ENCODE measurements at regions not wholly inside any gene's neighbourhood (a gene's known extent, or its start where the extent isn't known, plus 50 kb on each side); places are given as distances from the start of the nearest gene placed in this dataset.

DNA sequence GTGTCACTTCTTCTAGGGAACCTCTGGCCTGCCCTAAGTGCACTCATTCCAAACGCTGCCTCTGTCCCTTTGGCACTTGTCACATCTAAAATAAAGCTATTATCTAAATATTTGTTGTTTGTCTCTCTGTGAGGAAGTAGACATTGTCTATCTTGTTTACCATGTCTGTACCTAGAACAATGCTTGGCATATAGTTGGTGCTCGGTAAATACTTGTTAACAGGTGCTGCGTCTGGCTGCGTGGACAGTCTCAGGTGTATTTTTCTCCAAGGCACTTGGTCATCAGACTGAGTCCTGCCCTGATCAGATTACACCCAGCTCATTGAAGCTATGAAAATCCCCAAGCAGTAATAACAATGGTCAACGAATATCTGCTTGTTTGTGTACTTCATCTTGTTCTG, 174.9 kb upstream of the SMIM23 start:
- no peaks in the 10 kb centered on the region for H3K36me3 ChIP-seq
- TF ChIP-seq, protein P1, sequence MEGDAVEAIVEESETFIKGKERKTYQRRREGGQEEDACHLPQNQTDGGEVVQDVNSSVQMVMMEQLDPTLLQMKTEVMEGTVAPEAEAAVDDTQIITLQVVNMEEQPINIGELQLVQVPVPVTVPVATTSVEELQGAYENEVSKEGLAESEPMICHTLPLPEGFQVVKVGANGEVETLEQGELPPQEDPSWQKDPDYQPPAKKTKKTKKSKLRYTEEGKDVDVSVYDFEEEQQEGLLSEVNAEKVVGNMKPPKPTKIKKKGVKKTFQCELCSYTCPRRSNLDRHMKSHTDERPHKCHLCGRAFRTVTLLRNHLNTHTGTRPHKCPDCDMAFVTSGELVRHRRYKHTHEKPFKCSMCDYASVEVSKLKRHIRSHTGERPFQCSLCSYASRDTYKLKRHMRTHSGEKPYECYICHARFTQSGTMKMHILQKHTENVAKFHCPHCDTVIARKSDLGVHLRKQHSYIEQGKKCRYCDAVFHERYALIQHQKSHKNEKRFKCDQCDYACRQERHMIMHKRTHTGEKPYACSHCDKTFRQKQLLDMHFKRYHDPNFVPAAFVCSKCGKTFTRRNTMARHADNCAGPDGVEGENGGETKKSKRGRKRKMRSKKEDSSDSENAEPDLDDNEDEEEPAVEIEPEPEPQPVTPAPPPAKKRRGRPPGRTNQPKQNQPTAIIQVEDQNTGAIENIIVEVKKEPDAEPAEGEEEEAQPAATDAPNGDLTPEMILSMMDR (IDR thresholded peaks at IDR 0.05), result no peak
- DNase-seq, result no peak
- H3K4me3 ChIP-seq, result no peak overlapping the region
- no peaks in the 10 kb centered on the region for H3K4me1 ChIP-seq
- intact Hi-C loops (cut with DNase I; ENCODE audit: low total_unique reads), result no loop called here
- H3K9me3 ChIP-seq, result no peaks in the 10 kb centered on the region
- peaks cover 0 to 33% of the 10 kb centered on the region in 2 donors for H3K27me3 ChIP-seq
- no peak overlapping the region for H3K27ac ChIP-seq

DNA sequence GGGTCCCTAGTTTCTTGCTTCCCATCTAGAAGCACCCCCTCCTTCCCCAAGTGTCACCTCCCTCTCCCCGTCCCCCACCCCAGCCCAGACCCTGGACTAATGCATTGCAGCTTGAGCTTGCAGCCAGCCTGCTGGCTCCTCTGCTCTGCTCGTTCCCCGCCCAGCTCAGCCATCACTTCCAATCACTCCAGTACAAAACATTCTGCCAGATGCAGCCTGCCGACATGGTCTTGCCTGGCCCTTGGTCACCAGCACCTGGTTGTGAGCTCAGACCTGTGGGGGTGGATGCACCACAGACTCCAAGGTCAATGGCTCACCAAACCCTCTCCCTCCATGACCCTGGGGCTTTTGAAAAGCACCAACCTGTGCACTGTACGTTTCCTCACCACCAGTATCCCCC, 172.9 kb upstream of the SMIM23 start:
- H3K4me1 ChIP-seq, result no peaks in the 10 kb centered on the region
- no peaks in the 10 kb centered on the region for H3K36me3 ChIP-seq
- TF ChIP-seq, protein P1 (IDR thresholded peaks at IDR 0.05), result no peak
- no peak overlapping the region for H3K27ac ChIP-seq
- peaks cover 0 to 48% of the 10 kb centered on the region in 2 donors for H3K27me3 ChIP-seq
- intact Hi-C loops (cut with DNase I; ENCODE audit: low total_unique reads), result no loop called here
- no peak for DNase-seq
- H3K9me3 ChIP-seq, result no peaks in the 10 kb centered on the region
- H3K4me3 ChIP-seq, result no peak overlapping the region

DNA sequence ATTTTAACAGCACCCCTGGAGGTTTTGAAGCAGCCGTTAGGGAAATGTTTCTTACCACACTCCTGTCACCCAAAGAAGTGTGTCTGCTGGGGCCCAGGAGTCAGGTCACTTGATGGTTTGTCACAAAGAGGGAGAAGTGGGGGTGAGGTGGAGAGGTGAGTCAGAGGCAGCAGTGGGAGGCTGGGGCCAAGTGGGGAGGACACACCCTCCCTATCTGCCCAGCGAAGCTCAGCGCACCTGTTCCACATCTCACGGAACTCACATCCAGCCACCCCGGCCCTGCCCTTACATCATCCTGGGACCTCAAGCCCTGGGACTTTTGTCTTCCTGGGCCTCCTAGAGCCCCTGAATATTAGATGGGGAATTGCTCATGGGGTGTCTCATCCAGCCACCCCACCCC, 171.1 kb upstream of the SMIM23 start:
- Histone ChIP-seq H3K9me3 (no peaks in the 10 kb centered on the region), H3K27me3 (peaks cover 0 to 42% of the 10 kb centered on the region in 2 donors), H3K36me3 (no peaks in the 10 kb centered on the region), H3K27ac (no peak overlapping the region), H3K4me1 (no peaks in the 10 kb centered on the region), H3K4me3 (no peak overlapping the region)
- no peak for DNase-seq
- intact Hi-C loops (cut with DNase I; ENCODE audit: low total_unique reads), result no loop called here
- TF ChIP-seq, protein P1 (IDR thresholded peaks at IDR 0.05), result no peak

DNA sequence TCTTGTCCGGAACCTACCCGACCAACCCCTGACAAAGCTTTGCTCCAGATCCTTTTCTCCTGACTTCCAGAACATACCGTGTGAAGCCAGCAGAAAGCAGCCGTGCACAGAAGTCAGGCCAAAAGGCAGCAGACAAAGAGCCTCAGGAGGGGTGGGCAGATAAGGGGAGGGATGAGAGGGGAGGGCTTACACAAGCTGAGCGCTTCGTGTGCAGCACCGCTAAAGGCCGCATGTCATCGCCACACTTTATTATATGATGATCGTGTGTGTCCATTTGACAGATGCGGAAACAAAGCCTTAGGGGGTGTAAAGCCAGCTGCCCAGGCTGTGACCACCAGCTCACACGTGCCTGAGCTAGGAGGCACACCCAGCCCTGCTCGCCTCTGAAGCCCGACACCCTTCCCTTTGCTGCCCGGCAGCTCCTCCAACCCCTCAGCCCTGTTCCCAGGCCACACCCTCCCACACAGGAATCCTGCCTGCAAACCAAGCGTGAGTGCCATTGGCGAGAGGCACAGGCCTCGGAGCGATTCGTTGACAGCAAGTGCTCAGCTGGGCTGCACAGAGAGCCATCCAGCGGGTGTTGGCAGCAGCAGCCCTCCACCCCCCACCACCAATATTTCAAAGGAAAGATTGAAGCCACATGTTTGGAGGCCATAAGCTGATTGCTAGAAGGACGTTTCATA, 170.5 kb upstream of the SMIM23 start:
- Histone ChIP-seq H3K36me3 (no peaks in the 10 kb centered on the region), H3K27me3 (peaks cover 0 to 42% of the 10 kb centered on the region in 2 donors), H3K9me3 (no peaks in the 10 kb centered on the region), H3K4me3 (no peak overlapping the region), H3K27ac (no peak overlapping the region), H3K4me1 (no peaks in the 10 kb centered on the region)
- DNase-seq, result no peak
- intact Hi-C loops (cut with DNase I; ENCODE audit: low total_unique reads), result no loop called here
- TF ChIP-seq, protein P1 (IDR thresholded peaks at IDR 0.05), result no peak

DNA sequence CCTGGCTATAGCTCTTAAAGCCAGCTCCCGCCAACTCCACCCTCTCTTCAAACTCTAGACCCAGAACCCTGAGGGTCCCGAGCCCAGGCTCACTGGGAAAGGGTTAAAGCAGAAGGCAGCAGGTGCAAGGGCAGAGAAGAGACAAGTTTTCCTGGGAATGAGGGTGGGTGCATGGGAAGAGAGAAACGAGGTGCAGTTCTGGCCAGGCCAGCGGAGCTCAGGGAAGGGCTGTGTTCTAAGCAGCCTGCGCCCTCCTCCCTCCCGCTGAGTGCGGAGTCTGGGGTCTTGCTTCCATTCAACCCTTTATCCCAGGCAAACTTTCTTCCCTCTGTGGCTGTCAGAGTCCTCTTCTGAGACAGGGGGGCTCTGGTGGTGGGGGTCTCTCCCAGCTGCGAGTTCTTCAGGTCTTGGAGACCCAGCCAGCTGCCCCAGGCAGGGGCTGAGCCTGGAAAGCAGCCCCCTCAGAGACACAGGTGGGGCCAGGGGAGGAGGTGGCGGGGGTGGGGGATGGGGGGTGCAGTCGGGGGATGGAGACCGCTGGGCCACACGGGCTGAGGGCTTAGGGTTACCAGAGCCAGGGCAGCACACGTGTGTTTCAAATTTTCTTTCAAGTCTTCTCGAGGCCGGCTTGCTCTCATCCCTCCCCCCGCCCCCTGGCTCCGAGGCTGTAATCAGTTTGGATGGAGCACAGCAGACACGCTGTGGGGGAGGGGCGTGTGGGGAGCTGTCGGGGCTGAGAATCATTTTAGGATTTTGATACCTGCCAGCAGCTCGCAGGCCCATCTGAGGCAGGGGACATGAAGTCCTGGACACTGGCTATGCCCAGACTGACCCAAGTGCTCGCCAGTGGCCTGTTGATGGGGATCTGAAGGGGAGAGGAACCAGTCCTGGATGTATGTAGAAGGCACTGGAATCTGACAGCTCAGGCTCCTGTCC, 169.6 kb upstream of the SMIM23 start:
- H3K27ac ChIP-seq, result no peak overlapping the region
- intact Hi-C loops (cut with DNase I; ENCODE audit: low total_unique reads), result no loop called here

More for the DNA sequence above, 169.6 kb upstream of the SMIM23 start:
- no peaks in the 10 kb centered on the region for H3K4me1 ChIP-seq
- peaks cover 0 to 42% of the 10 kb centered on the region in 2 donors for H3K27me3 ChIP-seq
- no peak overlapping the region for H3K4me3 ChIP-seq
- H3K9me3 ChIP-seq, result no peaks in the 10 kb centered on the region
- no peak for DNase-seq
- TF ChIP-seq, protein P1 (IDR thresholded peaks at IDR 0.05), result no peak
- H3K36me3 ChIP-seq, result no peaks in the 10 kb centered on the region

Data from tibial artery (tissue), 4 donors.